ENCODE measurements at regions not wholly inside any gene's neighbourhood (a gene's known extent, or its start where the extent isn't known, plus 50 kb on each side); places are given as distances from the start of the nearest gene placed in this dataset.

DNA sequence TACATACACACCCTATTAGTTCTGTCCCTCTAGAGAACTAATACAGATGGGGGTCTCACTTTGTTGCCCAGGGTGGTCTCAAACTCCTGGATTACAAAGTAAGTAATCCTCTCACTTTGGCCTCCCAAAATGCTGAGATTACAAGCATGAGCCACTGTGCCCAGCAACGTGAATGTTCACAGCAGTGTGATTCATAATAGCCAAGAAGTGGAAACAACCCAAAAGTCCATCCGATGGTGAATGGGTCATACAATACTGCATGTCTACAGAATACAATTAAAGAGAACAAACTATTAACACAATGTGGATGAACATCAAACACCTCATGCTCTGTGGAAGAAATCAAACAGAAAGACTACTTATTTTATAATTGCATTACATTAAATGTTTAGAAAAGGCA lies 57.3 kb upstream of the SYNE2 start:
- FAIRE-seq (no peak), DNase-seq (ENCODE audit: low read depth in 1 of 2, low spot score in 2 of 2) (no peak)
- Histone ChIP-seq H3K4ac (replicated peaks; ENCODE audit: insufficient read length, low read depth, low read length) (no peak overlapping the region), H3K27ac (ENCODE audit: low read depth, low read length) (no peak overlapping the region), H3K4me1 (replicated peaks in 1 of 4; ENCODE audit: control insufficient read depth in 3 of 4, insufficient read depth in 4 of 4, low read length in 3 of 4) (no peaks in the 10 kb centered on the region), H3K79me1 (ENCODE audit: low read depth, low read length) (no peaks in the 10 kb centered on the region), H3K4me2 (ENCODE audit: insufficient read depth in 1 of 2, low read depth in 2 of 2, low read length in 2 of 2) (no peak overlapping the region), H4K91ac (replicated peaks; ENCODE audit: insufficient read length, low read length) (no peak overlapping the region), H2BK5ac (ENCODE audit: low read depth, low read length) (no peak overlapping the region), H3K27me3 (replicated peaks in 1 of 4; ENCODE audit: control insufficient read depth in 3 of 4, extremely low read depth in 1 of 4, insufficient read depth in 3 of 4, low read length in 3 of 4) (no peaks in the 10 kb centered on the region), H2BK12ac (ENCODE audit: low read depth, low read length) (no peak overlapping the region), H3K23me2 (ENCODE audit: low read depth, low read length) (no peaks in the 10 kb centered on the region), H2BK20ac (ENCODE audit: low read length) (no peak overlapping the region), H3K4me3 (ENCODE audit: extremely low read depth in 1 of 4, insufficient read depth in 2 of 4, low read depth in 3 of 4, low read length in 4 of 4) (no peak overlapping the region), H2BK15ac (ENCODE audit: low read length) (no peak overlapping the region), H3K36me3 (ENCODE audit: control insufficient read depth in 2 of 4, insufficient read depth in 4 of 4, low read length in 3 of 4) (no peaks in the 10 kb centered on the region), H3K9me3 (ENCODE audit: insufficient read depth in 2 of 2, low read depth in 1 of 2, low read length in 1 of 2) (no peaks in the 10 kb centered on the region), H4K20me1 (replicated peaks in 1 of 2; ENCODE audit: control insufficient read depth in 1 of 2, insufficient read depth in 2 of 2, low read length in 2 of 2) (no peaks in the 10 kb centered on the region), H3K56ac (replicated peaks; ENCODE audit: insufficient read length, low read depth, low read length) (no peak overlapping the region), H2AFZ (ENCODE audit: low read length) (no peak overlapping the region), H3K9ac (replicated peaks in 1 of 4; ENCODE audit: extremely low read depth in 1 of 4, low read depth in 3 of 4, low read length in 3 of 4) (no peak overlapping the region), H2BK120ac (replicated peaks; ENCODE audit: low read depth, low read length) (no peak overlapping the region), H4K8ac (ENCODE audit: extremely low read depth, insufficient read depth, low read length) (no peak overlapping the region), H3K14ac (ENCODE audit: insufficient read length) (no peak overlapping the region), H4K5ac (ENCODE audit: insufficient read length, low read depth, low read length) (no peak overlapping the region), H3K23ac (ENCODE audit: insufficient read length) (no peak overlapping the region), H2AK5ac (ENCODE audit: low read depth, low read length) (no peak overlapping the region), H3K18ac (ENCODE audit: extremely low read depth, low read length) (no peak overlapping the region), H3K79me2 (ENCODE audit: control insufficient read depth in 1 of 2, insufficient read depth in 2 of 2, low read length in 2 of 2) (no peaks in the 10 kb centered on the region)
- TF ChIP-seq RFX5 (IDR thresholded peaks at IDR 0.05; ENCODE audit: borderline replicate concordance, low read depth, low read length) (no peak), POU5F1 (IDR thresholded peaks at IDR 0.05; ENCODE audit: low read depth, low read length) (no peak), GABPA (IDR thresholded peaks at IDR 0.05; ENCODE audit: borderline replicate concordance, insufficient read depth, low read length) (no peak), CBX8 (IDR thresholded peaks at IDR 0.05; ENCODE audit: borderline replicate concordance, low read depth, low read length) (no peak), CEBPB (IDR thresholded peaks at IDR 0.05; ENCODE audit: low read depth, low read length) (no peak), EZH2 (IDR thresholded peaks at IDR 0.05; ENCODE audit: low read depth, low read length, severe bottlenecking) (no peak), ZNF274 (IDR thresholded peaks at IDR 0.05; ENCODE audit: borderline replicate concordance, extremely low read depth, low read length) (no peak), POLR2AphosphoS5 (IDR thresholded peaks at IDR 0.05; ENCODE audit: low read depth, low read length) (no peak), TCF12 (IDR thresholded peaks at IDR 0.05; ENCODE audit: low read depth, low read length) (no peak), KDM5A (IDR thresholded peaks at IDR 0.05; ENCODE audit: low read length) (no peak), ASH2L (IDR thresholded peaks at IDR 0.05; ENCODE audit: low read length) (no peak), SP4 (IDR thresholded peaks at IDR 0.05; ENCODE audit: low read length) (no peak)
- TF ChIP-seq, protein P1, sequence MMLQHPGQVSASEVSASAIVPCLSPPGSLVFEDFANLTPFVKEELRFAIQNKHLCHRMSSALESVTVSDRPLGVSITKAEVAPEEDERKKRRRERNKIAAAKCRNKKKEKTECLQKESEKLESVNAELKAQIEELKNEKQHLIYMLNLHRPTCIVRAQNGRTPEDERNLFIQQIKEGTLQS (IDR thresholded peaks at IDR 0.05; ENCODE audit: insufficient read depth, low read depth, low read length): no peak
- TF ChIP-seq, protein P2, sequence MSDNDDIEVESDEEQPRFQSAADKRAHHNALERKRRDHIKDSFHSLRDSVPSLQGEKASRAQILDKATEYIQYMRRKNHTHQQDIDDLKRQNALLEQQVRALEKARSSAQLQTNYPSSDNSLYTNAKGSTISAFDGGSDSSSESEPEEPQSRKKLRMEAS (IDR thresholded peaks at IDR 0.05): no peak
- TF ChIP-seq, protein P3, sequence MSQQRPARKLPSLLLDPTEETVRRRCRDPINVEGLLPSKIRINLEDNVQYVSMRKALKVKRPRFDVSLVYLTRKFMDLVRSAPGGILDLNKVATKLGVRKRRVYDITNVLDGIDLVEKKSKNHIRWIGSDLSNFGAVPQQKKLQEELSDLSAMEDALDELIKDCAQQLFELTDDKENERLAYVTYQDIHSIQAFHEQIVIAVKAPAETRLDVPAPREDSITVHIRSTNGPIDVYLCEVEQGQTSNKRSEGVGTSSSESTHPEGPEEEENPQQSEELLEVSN (IDR thresholded peaks at IDR 0.05): no peak
- WGBS, 2 experiments (ENCODE audit: extremely low coverage in 1 of 2, insufficient coverage in 1 of 2, insufficient read length in 1 of 2, insufficient replicate concordance in 2 of 2, low coverage in 1 of 2, low lambda C conversion rate in 2 of 2, missing lambda C conversion rate in 1 of 2): 74% methylated on average over 2 of the region's 2 CpGs; no CpG with 5 or more reads in 1 of the 2 experiments
- POLR2A ChIA-PET (ENCODE audit: partially characterized antibody): no interaction called here
- CTCF ChIA-PET (ENCODE audit: partially characterized antibody): no interaction called here

All from H1 (cell line).